ENCODE measurements at regions not wholly inside any gene's neighbourhood (a gene's known extent, or its start where the extent isn't known, plus 50 kb on each side); places are given as distances from the start of the nearest gene placed in this dataset.
"Not testable (repeated sequence)": the region's sequence is repeated elsewhere in the genome, so short reads cannot be mapped to it uniquely, and the experiment has no call there.

- no peak for ATAC-seq
These were observed 319.7 kb upstream of the MYT1L start for GRCh38 chr2:2650608-2651375.

- no peak for ATAC-seq
These were observed 318.3 kb upstream of the MYT1L start for GRCh38 chr2:2649109-2650072.

GRCh38 chr2:2648094-2648493 is 317.0 kb upstream of the MYT1L start:
- ATAC-seq, result no peak

- no peak for ATAC-seq
These were observed 316.1 kb upstream of the MYT1L start for GRCh38 chr2:2647141-2647541.

- peak; percentile 91 to 95 for ATAC-seq
These were observed 315.5 kb upstream of the MYT1L start for GRCh38 chr2:2646433-2647051.

GRCh38 chr2:2645162-2645855 is 314.2 kb upstream of the MYT1L start:
- ATAC-seq, result no peak

GRCh38 chr2:2644751-2645150 is 313.7 kb upstream of the MYT1L start:
- ATAC-seq, result not testable (repeated sequence)

GRCh38 chr2:2644040-2644439 is 313.0 kb upstream of the MYT1L start:
- no peak for ATAC-seq

- ATAC-seq, result no peak
These were observed 312.1 kb upstream of the MYT1L start for GRCh38 chr2:2642906-2643890.

GRCh38 chr2:2641541-2642410 is 310.7 kb upstream of the MYT1L start:
- ATAC-seq, result no peak

GRCh38 chr2:2640818-2641217 is 309.7 kb upstream of the MYT1L start:
- ATAC-seq, result no peak

GRCh38 chr2:2640371-2640770 is 309.3 kb upstream of the MYT1L start:
- no peak for ATAC-seq

- ATAC-seq, result no peak
These were observed 308.4 kb upstream of the MYT1L start for GRCh38 chr2:2639251-2640139.

GRCh38 chr2:2638547-2639220 is 307.6 kb upstream of the MYT1L start:
- ATAC-seq, result no peak

- ATAC-seq, result no peak
These were observed 305.7 kb upstream of the MYT1L start for GRCh38 chr2:2636813-2637212.

- ATAC-seq, result no peak
These were observed 304.0 kb upstream of the MYT1L start for GRCh38 chr2:2635025-2635528.

GRCh38 chr2:2633017-2633416 is 301.9 kb upstream of the MYT1L start:
- ATAC-seq, result no peak

GRCh38 chr2:2623939-2624338 is 292.9 kb upstream of the MYT1L start:
- ATAC-seq, result no peak

GRCh38 chr2:2621855-2622254 is 290.8 kb upstream of the MYT1L start:
- no peak for ATAC-seq
